Neural progenitor cell (in vitro differentiated cells): ENCODE measurements at regions not wholly inside any gene's neighbourhood (a gene's known extent, or its start where the extent isn't known, plus 50 kb on each side); places are given as distances from the start of the nearest gene placed in this dataset.

Source experiments
- DNase-seq: peaks from one replicate; pipeline ENCODE4 v3.0.0-alpha.2; 2016; ENCODE audit warnings: low spot score
- H2AFZ ChIP-seq: fragments of 200-600 bp; sonication (generic); replicated peaks from 2 replicates; pipeline ENCODE4 v1.6.1; 2016; ENCODE audit warnings: antibody characterized with exemption
- H3F3A ChIP-seq: fragments of 200-600 bp; sonication (generic); 2 replicates; pipeline ENCODE4 v1.6.1; 2016; ENCODE audit warnings: antibody characterized with exemption, low read depth
- H3K27ac ChIP-seq: fragments of 200-600 bp; sonication (generic); 2 replicates; pipeline ENCODE4 v1.5.1; 2016; ENCODE audit warnings: mild to moderate bottlenecking
- H3K27me3 ChIP-seq: fragments of 200-600 bp; sonication (generic); 2 replicates; pipeline ENCODE4 v1.6.1; 2016; ENCODE audit warnings: mild to moderate bottlenecking, moderate library complexity
- H3K36me3 ChIP-seq: fragments of 200-600 bp; sonication (generic); 2 replicates; pipeline ENCODE4 v1.5.1; 2016
- H3K4me1 ChIP-seq: fragments of 200-600 bp; sonication (generic); 2 replicates; pipeline ENCODE4 v1.6.1; 2016; ENCODE audit warnings: mixed run types
- H3K4me2 ChIP-seq: fragments of 200-600 bp; sonication (generic); 2 replicates; pipeline ENCODE4 v1.6.1; 2016
- H3K4me3 ChIP-seq: fragments of 200-600 bp; sonication (generic); 2 replicates; pipeline ENCODE4 v1.5.1; 2016
- H3K79me2 ChIP-seq: fragments of 200-600 bp; sonication (generic); 2 replicates; pipeline ENCODE4 v1.6.1; 2016; ENCODE audit warnings: low read depth
- H3K9ac ChIP-seq: fragments of 200-600 bp; sonication (generic); 2 replicates; pipeline ENCODE4 v1.6.1; 2016
- H3K9me3 ChIP-seq: fragments of 200-600 bp; sonication (generic); 2 replicates; pipeline ENCODE4 v1.5.1; 2016; ENCODE audit warnings: low read depth
- H4K20me1 ChIP-seq: fragments of 200-600 bp; sonication (generic); 2 replicates; pipeline ENCODE4 v1.6.1; 2016; ENCODE audit warnings: low read depth
- H3K27ac Mint-ChIP-seq: 3 replicates; pipeline ENCODE4 v1.8.0; 2021; ENCODE audit warnings: mixed read lengths
- H3K27me3 Mint-ChIP-seq: 2 replicates; pipeline ENCODE4 v1.8.0; 2022; ENCODE audit warnings: low read depth, mild to moderate bottlenecking, inconsistent platforms, moderate library complexity, mixed read lengths; ENCODE audit not compliant: insufficient read depth
- H3K36me3 Mint-ChIP-seq: 3 replicates; pipeline ENCODE4 v1.8.0; 2021; ENCODE audit warnings: mixed read lengths
- H3K4me1 Mint-ChIP-seq: 3 replicates; pipeline ENCODE4 v1.8.0; 2021; ENCODE audit warnings: mixed read lengths
- H3K4me3 Mint-ChIP-seq: 3 replicates; pipeline ENCODE4 v1.8.0; 2021; ENCODE audit warnings: mild to moderate bottlenecking, moderate library complexity, mixed read lengths
- H3K9me3 Mint-ChIP-seq: 3 replicates; pipeline ENCODE4 v1.8.0; 2020; ENCODE audit warnings: mixed read lengths
- CTCF ChIP-seq: fragments of 200-600 bp; sonication (generic); IDR thresholded peaks from 2 replicates; pipeline ENCODE4 v1.5.1; 2017; ENCODE audit warnings: antibody characterized with exemption, mild to moderate bottlenecking
- EZH2 ChIP-seq: fragments of 200-600 bp; sonication (generic); IDR thresholded peaks from 2 replicates; pipeline ENCODE4 v1.6.1; 2017; ENCODE audit warnings: antibody characterized with exemption, mild to moderate bottlenecking, moderate library complexity
- EZH2phosphoT487 ChIP-seq: fragments of 200-600 bp; sonication (generic); IDR thresholded peaks from 2 replicates; pipeline ENCODE4 v1.6.1; 2017; ENCODE audit warnings: antibody characterized with exemption

- Histone ChIP-seq H3K9me3 (no peaks in the 10 kb centered on the region), H2AFZ (peak overlapping the region; percentile 54), H4K20me1 (no peaks in the 10 kb centered on the region), H3K4me3 (no peak overlapping the region), H3K4me1 (peaks cover 14% of the 10 kb centered on the region), H3K36me3 (no peaks in the 10 kb centered on the region), H3K27me3 (no peaks in the 10 kb centered on the region), H3K9ac (no peak overlapping the region), H3K79me2 (no peaks in the 10 kb centered on the region), H3K27ac (no peak overlapping the region), H3F3A (peaks cover 4% of the 10 kb centered on the region), H3K4me2 (no peak overlapping the region)
- Mint-ChIP-seq H3K27ac (no peak overlapping the region), H3K9me3 (no peaks in the 10 kb centered on the region), H3K4me3 (no peak overlapping the region), H3K27me3 (peaks cover 2% of the 10 kb centered on the region), H3K36me3 (no peaks in the 10 kb centered on the region), H3K4me1 (peaks cover 2% of the 10 kb centered on the region)
- DNase-seq, result no peak
- no peak for TF ChIP-seq EZH2phosphoT487
- no peak for TF ChIP-seq EZH2
- no peak for TF ChIP-seq CTCF
These were observed 213.0 kb upstream of the CDYL start for GRCh38 chr6:4563156-4563555.

- Histone ChIP-seq H3K4me1 (peaks cover 14% of the 10 kb centered on the region), H4K20me1 (no peaks in the 10 kb centered on the region), H3K4me3 (no peak overlapping the region), H3K9ac (no peak overlapping the region), H3K36me3 (no peaks in the 10 kb centered on the region), H3K79me2 (no peaks in the 10 kb centered on the region), H3K9me3 (no peaks in the 10 kb centered on the region), H2AFZ (no peak overlapping the region), H3K27me3 (no peaks in the 10 kb centered on the region), H3K27ac (no peak overlapping the region), H3K4me2 (no peak overlapping the region), H3F3A (peaks cover 4% of the 10 kb centered on the region)
- no peak for TF ChIP-seq EZH2phosphoT487
- no peak for TF ChIP-seq CTCF
- TF ChIP-seq EZH2, result no peak
- Mint-ChIP-seq H3K27me3 (peaks cover 2% of the 10 kb centered on the region), H3K27ac (no peak overlapping the region), H3K4me1 (peaks cover 2% of the 10 kb centered on the region), H3K4me3 (no peak overlapping the region), H3K36me3 (no peaks in the 10 kb centered on the region), H3K9me3 (no peaks in the 10 kb centered on the region)
- no peak for DNase-seq
These were observed 214.3 kb upstream of the CDYL start for GRCh38 chr6:4561773-4562400.

GRCh38 chr6:4561078-4561435 is 215.1 kb upstream of the CDYL start:
- H3K9ac ChIP-seq, result no peak overlapping the region
- H3K36me3 Mint-ChIP-seq, result no peaks in the 10 kb centered on the region
- H3K4me3 Mint-ChIP-seq, result no peak overlapping the region
- DNase-seq, result no peak
- peaks cover 4% of the 10 kb centered on the region for H3F3A ChIP-seq
- H3K9me3 ChIP-seq, result no peaks in the 10 kb centered on the region
- peaks cover 14% of the 10 kb centered on the region for H3K4me1 ChIP-seq
- H3K27ac Mint-ChIP-seq, result no peak overlapping the region
- H3K79me2 ChIP-seq, result no peaks in the 10 kb centered on the region
- no peaks in the 10 kb centered on the region for H3K9me3 Mint-ChIP-seq
- no peak for TF ChIP-seq EZH2phosphoT487
- H3K4me2 ChIP-seq, result no peak overlapping the region
- H3K4me3 ChIP-seq, result no peak overlapping the region
- H2AFZ ChIP-seq, result no peak overlapping the region
- H3K36me3 ChIP-seq, result no peaks in the 10 kb centered on the region
- peaks cover 2% of the 10 kb centered on the region for H3K4me1 Mint-ChIP-seq
- no peaks in the 10 kb centered on the region for H3K27me3 ChIP-seq
- H4K20me1 ChIP-seq, result no peaks in the 10 kb centered on the region
- H3K27ac ChIP-seq, result no peak overlapping the region
- peaks cover 2% of the 10 kb centered on the region for H3K27me3 Mint-ChIP-seq

- Histone ChIP-seq H3F3A (peaks cover 4% of the 10 kb centered on the region), H3K9ac (no peak overlapping the region), H3K79me2 (no peaks in the 10 kb centered on the region), H3K27me3 (no peaks in the 10 kb centered on the region), H3K36me3 (no peaks in the 10 kb centered on the region), H3K4me2 (no peak overlapping the region), H4K20me1 (no peaks in the 10 kb centered on the region), H3K27ac (no peak overlapping the region), H3K4me1 (peaks cover 14% of the 10 kb centered on the region), H3K4me3 (no peak overlapping the region), H3K9me3 (no peaks in the 10 kb centered on the region), H2AFZ (no peak overlapping the region)
- no peak for DNase-seq
- H3K4me3 Mint-ChIP-seq, result no peak overlapping the region
- H3K9me3 Mint-ChIP-seq, result no peaks in the 10 kb centered on the region
- no peak for TF ChIP-seq EZH2phosphoT487
- no peak for TF ChIP-seq EZH2
- TF ChIP-seq CTCF, result no peak
- no peaks in the 10 kb centered on the region for H3K36me3 Mint-ChIP-seq
- peaks cover 2% of the 10 kb centered on the region for H3K4me1 Mint-ChIP-seq
- H3K27ac Mint-ChIP-seq, result no peak overlapping the region
- peaks cover 2% of the 10 kb centered on the region for H3K27me3 Mint-ChIP-seq
These were observed 215.8 kb upstream of the CDYL start for GRCh38 chr6:4560221-4561077.
